ENCODE measurements at regions not wholly inside any gene's neighbourhood (a gene's known extent, or its start where the extent isn't known, plus 50 kb on each side); places are given as distances from the start of the nearest gene placed in this dataset.
"Not testable (repeated sequence)": the region's sequence is repeated elsewhere in the genome, so short reads cannot be mapped to it uniquely, and the experiment has no call there.

DNA sequence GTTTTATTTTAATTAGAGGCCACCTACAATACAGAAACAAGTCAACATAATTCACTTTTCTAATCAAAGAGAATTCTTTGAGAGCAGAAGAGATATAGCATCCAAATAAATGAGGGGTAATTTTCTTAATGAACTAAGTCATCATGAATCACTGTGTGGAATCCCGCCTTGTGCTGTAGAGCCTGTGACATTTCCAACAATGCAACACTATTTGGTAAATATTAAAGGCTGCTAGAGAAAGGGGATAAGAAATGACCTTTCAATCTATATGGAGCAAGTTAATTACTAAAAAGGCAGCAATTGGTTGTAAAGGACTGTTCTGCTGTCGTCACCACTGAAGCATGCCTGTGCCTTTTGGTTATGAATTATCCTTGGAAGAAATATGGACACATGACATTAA is 345.7 kb upstream of the MAF start:
- H3K9me3 ChIP-seq, result no peaks in the 10 kb centered on the region
- no peaks in the 10 kb centered on the region for H3K27me3 ChIP-seq
- intact Hi-C loops (cut with DNase I; ENCODE audit: low total_unique reads), result no loop called here
- no peak overlapping the region for H3K4me3 ChIP-seq
- no peak for DNase-seq
- H3K4me1 ChIP-seq, result peaks cover 0 to 6% (median 0%) of the 10 kb centered on the region in 4 donors
- TF ChIP-seq, protein P1, sequence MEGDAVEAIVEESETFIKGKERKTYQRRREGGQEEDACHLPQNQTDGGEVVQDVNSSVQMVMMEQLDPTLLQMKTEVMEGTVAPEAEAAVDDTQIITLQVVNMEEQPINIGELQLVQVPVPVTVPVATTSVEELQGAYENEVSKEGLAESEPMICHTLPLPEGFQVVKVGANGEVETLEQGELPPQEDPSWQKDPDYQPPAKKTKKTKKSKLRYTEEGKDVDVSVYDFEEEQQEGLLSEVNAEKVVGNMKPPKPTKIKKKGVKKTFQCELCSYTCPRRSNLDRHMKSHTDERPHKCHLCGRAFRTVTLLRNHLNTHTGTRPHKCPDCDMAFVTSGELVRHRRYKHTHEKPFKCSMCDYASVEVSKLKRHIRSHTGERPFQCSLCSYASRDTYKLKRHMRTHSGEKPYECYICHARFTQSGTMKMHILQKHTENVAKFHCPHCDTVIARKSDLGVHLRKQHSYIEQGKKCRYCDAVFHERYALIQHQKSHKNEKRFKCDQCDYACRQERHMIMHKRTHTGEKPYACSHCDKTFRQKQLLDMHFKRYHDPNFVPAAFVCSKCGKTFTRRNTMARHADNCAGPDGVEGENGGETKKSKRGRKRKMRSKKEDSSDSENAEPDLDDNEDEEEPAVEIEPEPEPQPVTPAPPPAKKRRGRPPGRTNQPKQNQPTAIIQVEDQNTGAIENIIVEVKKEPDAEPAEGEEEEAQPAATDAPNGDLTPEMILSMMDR (IDR thresholded peaks at IDR 0.05), result no peak
- no peak overlapping the region for H3K27ac ChIP-seq
- H3K36me3 ChIP-seq, result no peaks in the 10 kb centered on the region

DNA sequence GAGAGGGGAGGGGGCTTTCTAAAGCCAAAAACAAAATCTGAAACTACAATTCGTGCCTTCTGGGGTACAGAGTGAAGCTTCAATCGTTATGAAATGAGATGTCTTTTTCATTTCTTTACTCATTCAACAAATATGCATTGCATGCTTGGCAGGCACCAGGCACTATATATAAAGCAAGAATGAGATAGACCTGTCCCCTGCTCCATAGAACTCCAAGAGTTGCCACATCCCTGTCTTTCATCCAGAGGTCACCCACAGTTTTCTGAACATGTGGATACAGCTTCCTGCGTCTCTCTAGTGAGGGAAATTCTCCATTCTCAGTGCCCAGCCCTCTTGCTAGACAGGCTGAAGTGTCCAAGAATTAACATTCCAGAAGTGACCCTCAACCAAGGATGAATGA is 343.2 kb upstream of the MAF start:
- TF ChIP-seq, protein P1 (IDR thresholded peaks at IDR 0.05), result no peak
- Histone ChIP-seq H3K36me3 (no peaks in the 10 kb centered on the region), H3K4me3 (no peak overlapping the region), H3K9me3 (no peaks in the 10 kb centered on the region), H3K4me1 (peaks cover 0 to 6% (median 0%) of the 10 kb centered on the region in 4 donors), H3K27me3 (no peaks in the 10 kb centered on the region), H3K27ac (no peak overlapping the region)
- intact Hi-C loops (cut with DNase I; ENCODE audit: low total_unique reads), result no loop called here
- no peak for DNase-seq

DNA sequence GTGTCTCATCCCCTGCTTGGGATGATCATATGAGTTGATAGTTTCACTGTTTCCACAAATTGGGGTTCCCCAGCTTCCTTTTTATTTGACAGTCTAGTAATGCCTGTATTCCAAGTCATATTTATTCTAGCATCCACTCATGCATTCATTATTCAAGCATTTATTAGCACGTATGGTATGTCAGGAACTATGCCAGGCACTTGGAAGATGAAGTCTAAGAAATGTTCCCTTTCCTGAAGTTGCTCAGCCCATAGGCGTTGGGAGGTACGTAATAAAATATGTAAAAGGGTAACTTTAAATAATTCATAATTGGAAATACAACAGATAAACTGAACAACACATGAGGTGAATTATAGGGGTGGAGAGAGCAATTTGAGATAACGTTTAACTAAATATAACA is 338.0 kb upstream of the MAF start:
- H3K27me3 ChIP-seq, result no peaks in the 10 kb centered on the region
- H3K36me3 ChIP-seq, result no peaks in the 10 kb centered on the region
- H3K27ac ChIP-seq, result no peak overlapping the region
- H3K4me1 ChIP-seq, result peaks cover 0 to under 1% (median 0%) of the 10 kb centered on the region in 4 donors
- H3K4me3 ChIP-seq, result no peak overlapping the region
- TF ChIP-seq, protein P1 (IDR thresholded peaks at IDR 0.05), result no peak
- no peaks in the 10 kb centered on the region for H3K9me3 ChIP-seq
- intact Hi-C loops (cut with DNase I; ENCODE audit: low total_unique reads), result no loop called here
- DNase-seq, result no peak

DNA sequence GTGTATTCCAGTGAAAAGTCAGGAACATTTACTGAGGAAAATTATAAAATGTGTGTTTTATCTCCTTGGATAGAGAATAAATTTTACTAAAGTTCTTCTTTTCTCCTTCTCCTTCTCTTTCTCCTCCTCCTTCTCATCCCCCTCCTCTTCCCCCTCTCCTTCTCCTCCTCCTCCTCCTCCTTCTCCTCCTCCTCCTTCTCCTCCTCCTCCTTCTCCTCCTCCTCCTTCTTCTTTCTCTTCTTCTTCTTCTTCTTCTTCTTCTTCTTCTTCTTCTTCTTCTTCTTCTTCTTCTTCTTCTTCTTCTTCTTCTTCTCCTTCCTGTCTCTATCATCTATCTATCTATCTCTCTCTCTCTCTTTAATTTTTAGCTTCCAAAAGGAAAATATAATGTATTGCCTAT is 337.1 kb upstream of the MAF start:
- H3K4me1 ChIP-seq; intact Hi-C loops (cut with DNase I; ENCODE audit: low total_unique reads): not testable (repeated sequence)

DNA sequence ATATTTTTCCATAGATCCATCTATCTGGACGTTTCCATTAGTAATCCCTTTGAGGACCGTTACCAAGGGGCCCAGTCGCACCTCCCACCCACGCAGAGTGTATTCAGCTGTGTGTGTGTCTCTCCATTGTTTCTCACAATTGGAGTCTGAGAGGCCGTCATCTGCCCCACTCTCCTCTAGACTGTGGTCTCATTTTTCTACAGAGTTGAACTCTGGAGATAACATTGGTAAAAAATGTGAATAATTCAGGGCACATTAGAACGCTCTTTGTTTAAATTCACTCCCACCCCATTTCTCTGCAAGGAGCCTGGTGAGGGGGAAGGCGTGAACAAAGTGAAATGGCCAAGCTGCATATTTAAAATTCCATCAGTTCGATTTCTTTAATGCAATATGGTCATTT is 333.1 kb upstream of the MAF start:
- DNase-seq, result no peak
- no peak overlapping the region for H3K4me3 ChIP-seq
- no peaks in the 10 kb centered on the region for H3K27me3 ChIP-seq
- TF ChIP-seq, protein P1 (IDR thresholded peaks at IDR 0.05), result no peak
- no peak overlapping the region for H3K27ac ChIP-seq
- H3K9me3 ChIP-seq, result no peaks in the 10 kb centered on the region
- no peaks in the 10 kb centered on the region for H3K4me1 ChIP-seq
- H3K36me3 ChIP-seq, result no peaks in the 10 kb centered on the region
- intact Hi-C loops (cut with DNase I; ENCODE audit: low total_unique reads), result no loop called here

More for the DNA sequence above, 337.1 kb upstream of the MAF start:
- not testable (repeated sequence) for H3K36me3 ChIP-seq, H3K27ac ChIP-seq, H3K27me3 ChIP-seq, DNase-seq, H3K9me3 ChIP-seq, H3K4me3 ChIP-seq

DNA sequence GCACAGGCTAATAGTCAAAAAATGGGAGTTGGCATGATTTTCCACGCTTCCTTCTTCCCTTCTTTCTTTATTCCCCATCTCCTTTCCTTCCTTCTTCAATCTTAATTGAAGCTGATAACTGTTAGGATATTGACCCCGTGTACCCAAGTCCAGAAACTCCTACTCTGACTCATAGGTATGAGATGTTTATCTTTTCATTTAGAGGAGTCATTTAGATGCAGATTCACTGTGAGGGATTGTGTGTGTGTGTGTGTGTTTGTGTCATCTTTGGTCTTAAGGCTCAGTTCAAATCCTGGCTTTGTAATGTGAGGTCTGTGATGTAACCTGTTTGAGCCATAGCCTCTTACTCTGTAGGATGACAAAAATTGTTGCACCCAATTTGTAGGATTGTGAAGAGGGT is 332.0 kb upstream of the MAF start:
- Histone ChIP-seq H3K4me3 (no peak overlapping the region), H3K36me3 (no peaks in the 10 kb centered on the region), H3K4me1 (no peaks in the 10 kb centered on the region), H3K9me3 (no peaks in the 10 kb centered on the region), H3K27me3 (no peaks in the 10 kb centered on the region), H3K27ac (no peak overlapping the region)
- intact Hi-C loops (cut with DNase I; ENCODE audit: low total_unique reads), result no loop called here
- TF ChIP-seq, protein P1 (IDR thresholded peaks at IDR 0.05), result no peak
- no peak for DNase-seq
